ENCODE measurements at regions not wholly inside any gene's neighbourhood (a gene's known extent, or its start where the extent isn't known, plus 50 kb on each side); places are given as distances from the start of the nearest gene placed in this dataset.

GRCh38 chr2:198203336-198204069, 399.1 kb downstream of the PLCL1 start:
- no peak for DNase-seq (ENCODE audit: extremely low spot score, unreplicated experiment)
- no peak for TF ChIP-seq CTCF (IDR thresholded peaks at IDR 0.05)
- Mint-ChIP-seq H3K4me1 (ENCODE audit: unreplicated experiment) (no peaks in the 10 kb centered on the region), H3K27ac (ENCODE audit: unreplicated experiment) (no peak overlapping the region), H3K36me3 (ENCODE audit: unreplicated experiment) (no peaks in the 10 kb centered on the region), H3K27me3 (ENCODE audit: unreplicated experiment) (no peaks in the 10 kb centered on the region), H3K4me3 (ENCODE audit: unreplicated experiment) (no peak overlapping the region), H3K9me3 (ENCODE audit: unreplicated experiment) (no peaks in the 10 kb centered on the region)

All from osteocyte (in vitro differentiated cells).